Medulla oblongata (tissue), 1 donor: ENCODE measurements at regions not wholly inside any gene's neighbourhood (a gene's known extent, or its start where the extent isn't known, plus 50 kb on each side); places are given as distances from the start of the nearest gene placed in this dataset.

ENCODE experiments used
- DNase-seq: peaks from one replicate; pipeline ENCODE4 v3.0.0-alpha.2; 2015; ENCODE audit errors: extremely low spot score

DNA sequence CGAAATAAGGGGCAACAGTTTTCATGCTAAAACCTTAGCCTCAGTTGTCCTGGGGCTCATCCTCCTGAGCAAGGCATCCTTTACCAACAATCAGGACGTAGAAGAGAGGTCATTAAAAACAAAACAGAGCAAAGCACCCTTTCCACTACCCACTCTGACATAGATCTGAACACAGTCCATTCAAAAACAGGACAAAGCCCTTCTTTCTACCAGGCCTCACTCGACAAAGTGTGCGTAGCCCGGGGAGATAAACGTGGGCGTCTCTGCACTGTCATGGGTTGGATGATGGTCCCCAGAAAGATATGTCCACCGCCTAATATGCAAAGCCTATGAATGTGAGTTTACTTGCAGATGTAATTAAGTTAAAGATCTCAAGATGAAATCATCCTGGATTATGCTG, 60.6 kb upstream of the TAS2R1 start:
- DNase-seq = peak; percentile 9

DNA sequence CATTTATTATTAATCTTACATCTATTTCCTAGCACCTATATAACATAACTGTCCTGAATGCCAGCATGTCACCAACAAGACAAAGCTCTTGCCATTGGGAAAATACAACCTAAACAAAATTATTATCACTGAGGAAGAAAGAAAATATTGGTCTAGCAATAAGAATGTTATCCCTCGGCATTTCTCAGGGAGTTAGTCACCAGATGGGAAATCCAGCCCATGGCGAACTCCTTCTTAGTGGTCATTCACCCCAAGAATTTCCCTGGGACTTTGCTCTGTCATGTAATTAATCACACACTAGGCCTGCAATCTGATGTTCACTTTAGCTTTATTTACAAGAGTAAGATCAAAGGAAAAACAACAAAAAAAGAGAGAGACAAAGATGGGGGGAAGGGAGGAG, 56.1 kb upstream of the TAS2R1 start:
- no peak for DNase-seq

DNA sequence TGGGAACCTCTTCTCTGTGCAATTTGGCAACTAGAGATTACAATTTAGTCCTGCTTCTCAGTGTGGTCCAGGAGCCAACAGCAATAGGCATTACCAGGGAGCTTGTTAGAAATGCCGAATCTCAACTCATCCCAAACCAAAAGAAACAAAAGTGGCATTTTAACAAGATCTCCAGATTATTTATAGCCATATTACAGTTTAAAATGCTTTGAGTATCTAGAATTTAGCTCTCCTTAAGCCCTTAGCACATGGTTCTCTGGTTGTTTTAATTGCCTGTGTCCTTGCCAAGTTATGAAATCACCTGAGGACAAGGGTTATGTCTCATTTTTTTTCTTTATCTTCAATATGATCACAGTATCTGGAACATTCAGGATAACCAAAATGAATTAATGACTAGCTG, 51.6 kb upstream of the TAS2R1 start:
- no peak for DNase-seq
